ENCODE measurements at regions not wholly inside any gene's neighbourhood (a gene's known extent, or its start where the extent isn't known, plus 50 kb on each side); places are given as distances from the start of the nearest gene placed in this dataset.

DNA sequence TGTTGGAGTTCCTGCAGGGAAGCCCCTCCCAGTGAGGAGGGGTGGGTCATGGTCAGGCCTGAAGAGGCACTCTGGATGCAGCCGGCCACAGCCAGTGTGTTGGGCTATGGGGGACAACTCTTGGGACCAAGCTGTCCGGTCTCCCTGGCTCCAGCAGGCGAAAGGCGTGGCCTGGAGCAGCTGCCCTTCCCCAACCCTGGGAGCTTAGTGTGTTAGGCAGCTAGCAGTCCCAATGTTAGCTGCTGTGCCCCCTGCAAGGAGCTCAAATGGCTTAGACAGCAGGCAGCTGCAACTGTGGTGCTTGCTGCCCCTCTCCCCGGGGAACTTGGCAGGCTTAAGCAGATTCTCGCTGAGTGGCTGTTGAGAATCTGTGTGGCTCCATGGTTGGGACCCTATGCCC is 67.5 kb upstream of the ACTBL2 start:
- H3K36me3 ChIP-seq (ENCODE audit: insufficient read depth, low read length, poor library complexity, severe bottlenecking) = no peaks in the 10 kb centered on the region
- no peak overlapping the region for H3K4me3 ChIP-seq (ENCODE audit: low read depth, low read length, poor library complexity, severe bottlenecking)
- no peak overlapping the region for H3K27ac ChIP-seq (ENCODE audit: low read depth, low read length, poor library complexity, severe bottlenecking)
- H3K4me1 ChIP-seq (ENCODE audit: insufficient read depth, low read length, poor library complexity, severe bottlenecking) = no peaks in the 10 kb centered on the region
- CTCF ChIA-PET = no interaction called here
- no peak for TF ChIP-seq EZH2 (IDR thresholded peaks at IDR 0.05; ENCODE audit: borderline replicate concordance, low read depth, low read length, poor library complexity, severe bottlenecking)
- no peak for DNase-seq (ENCODE audit: low spot score)
- no peaks in the 10 kb centered on the region for H3K27me3 ChIP-seq (replicated peaks; ENCODE audit: insufficient read depth, low read depth, low read length, poor library complexity)
- H3K9me3 ChIP-seq (ENCODE audit: low read depth, low read length, poor library complexity, severe bottlenecking) = no peaks in the 10 kb centered on the region
- no TSS peak for BruUV-seq (replicated peaks)
- intact Hi-C loops (cut with micrococcal nuclease; ENCODE audit: unreplicated experiment) = no loop called here
- POLR2A ChIA-PET (ENCODE audit: low non-redundant PET) = no interaction called here

DNA sequence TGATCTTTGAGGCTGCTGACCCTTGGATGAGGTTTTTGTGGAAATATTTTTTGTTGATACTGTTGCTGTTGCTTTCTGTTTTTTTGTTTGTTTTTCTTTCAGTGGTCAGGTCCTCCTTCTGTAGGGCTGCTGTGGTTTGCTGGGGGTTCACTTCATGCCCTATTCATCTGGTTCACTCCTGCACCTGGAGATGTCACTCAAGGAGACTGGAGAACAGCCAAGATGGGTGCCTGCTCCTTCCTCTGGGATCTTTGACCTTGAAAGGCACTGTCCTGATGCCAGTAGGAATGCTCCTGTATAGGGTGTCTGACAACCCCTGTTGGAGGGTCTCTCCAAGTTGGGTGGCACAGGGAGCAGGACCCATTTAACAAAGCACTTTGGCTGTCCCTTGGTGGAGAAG is 67.0 kb upstream of the ACTBL2 start:
- no peak overlapping the region for H3K4me3 ChIP-seq (ENCODE audit: low read depth, low read length, poor library complexity, severe bottlenecking)
- H3K27ac ChIP-seq (ENCODE audit: low read depth, low read length, poor library complexity, severe bottlenecking) = no peak overlapping the region
- no peaks in the 10 kb centered on the region for H3K9me3 ChIP-seq (ENCODE audit: low read depth, low read length, poor library complexity, severe bottlenecking)
- no TSS peak for BruUV-seq (replicated peaks)
- no peaks in the 10 kb centered on the region for H3K27me3 ChIP-seq (replicated peaks; ENCODE audit: insufficient read depth, low read depth, low read length, poor library complexity)
- intact Hi-C loops (cut with micrococcal nuclease; ENCODE audit: unreplicated experiment) = no loop called here
- no peaks in the 10 kb centered on the region for H3K36me3 ChIP-seq (ENCODE audit: insufficient read depth, low read length, poor library complexity, severe bottlenecking)
- DNase-seq (ENCODE audit: low spot score) = no peak
- POLR2A ChIA-PET (ENCODE audit: low non-redundant PET) = interaction anchor here (0.7 kb wide), 1 partner anchor 498 kb away, joined by 7 read pairs; no protein-coding TSS in a partner anchor
- CTCF ChIA-PET = no interaction called here
- TF ChIP-seq, protein P1, sequence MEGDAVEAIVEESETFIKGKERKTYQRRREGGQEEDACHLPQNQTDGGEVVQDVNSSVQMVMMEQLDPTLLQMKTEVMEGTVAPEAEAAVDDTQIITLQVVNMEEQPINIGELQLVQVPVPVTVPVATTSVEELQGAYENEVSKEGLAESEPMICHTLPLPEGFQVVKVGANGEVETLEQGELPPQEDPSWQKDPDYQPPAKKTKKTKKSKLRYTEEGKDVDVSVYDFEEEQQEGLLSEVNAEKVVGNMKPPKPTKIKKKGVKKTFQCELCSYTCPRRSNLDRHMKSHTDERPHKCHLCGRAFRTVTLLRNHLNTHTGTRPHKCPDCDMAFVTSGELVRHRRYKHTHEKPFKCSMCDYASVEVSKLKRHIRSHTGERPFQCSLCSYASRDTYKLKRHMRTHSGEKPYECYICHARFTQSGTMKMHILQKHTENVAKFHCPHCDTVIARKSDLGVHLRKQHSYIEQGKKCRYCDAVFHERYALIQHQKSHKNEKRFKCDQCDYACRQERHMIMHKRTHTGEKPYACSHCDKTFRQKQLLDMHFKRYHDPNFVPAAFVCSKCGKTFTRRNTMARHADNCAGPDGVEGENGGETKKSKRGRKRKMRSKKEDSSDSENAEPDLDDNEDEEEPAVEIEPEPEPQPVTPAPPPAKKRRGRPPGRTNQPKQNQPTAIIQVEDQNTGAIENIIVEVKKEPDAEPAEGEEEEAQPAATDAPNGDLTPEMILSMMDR (conservative IDR thresholded peaks at IDR 0.05; ENCODE audit: low read depth, low read length) = no peak
- no peak for TF ChIP-seq EZH2 (IDR thresholded peaks at IDR 0.05; ENCODE audit: borderline replicate concordance, low read depth, low read length, poor library complexity, severe bottlenecking)
- no peaks in the 10 kb centered on the region for H3K4me1 ChIP-seq (ENCODE audit: insufficient read depth, low read length, poor library complexity, severe bottlenecking)

DNA sequence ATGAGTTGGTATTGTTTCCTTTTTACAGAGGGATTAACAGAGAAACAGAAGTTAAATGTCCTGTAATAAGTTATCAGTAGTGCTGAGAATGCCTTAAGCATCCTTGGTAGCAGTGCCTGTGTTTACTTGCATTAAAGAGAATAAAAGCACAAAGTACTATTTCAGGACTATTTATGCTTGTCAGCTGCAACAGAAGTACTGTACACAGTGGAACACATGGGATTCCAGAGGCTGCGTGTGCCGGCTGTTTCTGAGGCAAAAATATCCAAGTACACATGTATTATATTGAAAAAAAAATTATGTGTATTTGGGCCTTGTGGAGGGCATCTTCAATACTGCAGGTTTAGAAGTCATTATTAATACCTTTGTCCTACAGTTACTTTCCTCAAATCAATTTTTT is 58.2 kb upstream of the ACTBL2 start:
- no peaks in the 10 kb centered on the region for H3K9me3 ChIP-seq (ENCODE audit: low read depth, low read length, poor library complexity, severe bottlenecking)
- H3K4me3 ChIP-seq (ENCODE audit: low read depth, low read length, poor library complexity, severe bottlenecking) = no peak overlapping the region
- intact Hi-C loops (cut with micrococcal nuclease; ENCODE audit: unreplicated experiment) = no loop called here
- H3K4me1 ChIP-seq (ENCODE audit: insufficient read depth, low read length, poor library complexity, severe bottlenecking) = no peaks in the 10 kb centered on the region
- no peaks in the 10 kb centered on the region for H3K36me3 ChIP-seq (ENCODE audit: insufficient read depth, low read length, poor library complexity, severe bottlenecking)
- ChIA-PET POLR2A (ENCODE audit: low non-redundant PET) (no interaction called here), CTCF (no interaction called here)
- H3K27me3 ChIP-seq (replicated peaks; ENCODE audit: insufficient read depth, low read depth, low read length, poor library complexity) = no peaks in the 10 kb centered on the region
- BruUV-seq (replicated peaks) = no TSS peak
- no peak for TF ChIP-seq EZH2 (IDR thresholded peaks at IDR 0.05; ENCODE audit: borderline replicate concordance, low read depth, low read length, poor library complexity, severe bottlenecking)
- TF ChIP-seq, protein P1 (conservative IDR thresholded peaks at IDR 0.05; ENCODE audit: low read depth, low read length) = no peak
- no peak overlapping the region for H3K27ac ChIP-seq (ENCODE audit: low read depth, low read length, poor library complexity, severe bottlenecking)
- no peak for DNase-seq (ENCODE audit: low spot score)

DNA sequence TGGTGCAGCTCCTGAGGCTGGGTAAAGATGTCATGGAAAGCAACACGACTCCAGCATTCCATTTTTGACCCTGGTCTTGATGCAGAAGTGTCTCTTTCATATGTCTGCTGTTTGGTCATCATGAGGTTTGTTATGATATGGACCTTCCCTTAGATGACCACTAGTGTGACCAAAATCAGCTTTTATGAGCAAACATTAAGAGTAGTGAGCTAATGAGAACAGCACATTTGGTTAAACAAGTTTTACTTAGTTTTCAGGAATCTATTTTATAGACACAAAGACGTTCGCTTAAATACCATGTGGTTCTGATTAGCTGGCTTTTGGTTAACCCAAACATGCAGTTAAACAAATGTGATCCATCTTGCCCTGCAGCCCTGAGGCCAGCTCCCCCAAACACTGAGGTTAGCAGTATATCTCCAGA is 56.7 kb upstream of the ACTBL2 start:
- Histone ChIP-seq H3K27ac (ENCODE audit: low read depth, low read length, poor library complexity, severe bottlenecking) (no peak overlapping the region), H3K4me3 (ENCODE audit: low read depth, low read length, poor library complexity, severe bottlenecking) (no peak overlapping the region), H3K36me3 (ENCODE audit: insufficient read depth, low read length, poor library complexity, severe bottlenecking) (no peaks in the 10 kb centered on the region), H3K27me3 (replicated peaks; ENCODE audit: insufficient read depth, low read depth, low read length, poor library complexity) (no peaks in the 10 kb centered on the region), H3K9me3 (ENCODE audit: low read depth, low read length, poor library complexity, severe bottlenecking) (no peaks in the 10 kb centered on the region), H3K4me1 (ENCODE audit: insufficient read depth, low read length, poor library complexity, severe bottlenecking) (no peaks in the 10 kb centered on the region)
- ChIA-PET POLR2A (ENCODE audit: low non-redundant PET) (no interaction called here), CTCF (no interaction called here)
- DNase-seq (ENCODE audit: low spot score) = no peak
- no TSS peak for BruUV-seq (replicated peaks)
- TF ChIP-seq, protein P1 (conservative IDR thresholded peaks at IDR 0.05; ENCODE audit: low read depth, low read length) = no peak
- TF ChIP-seq EZH2 (IDR thresholded peaks at IDR 0.05; ENCODE audit: borderline replicate concordance, low read depth, low read length, poor library complexity, severe bottlenecking) = no peak
- intact Hi-C loops (cut with micrococcal nuclease; ENCODE audit: unreplicated experiment) = no loop called here
